ENCODE measurements at regions not wholly inside any gene's neighbourhood (a gene's known extent, or its start where the extent isn't known, plus 50 kb on each side); places are given as distances from the start of the nearest gene placed in this dataset.
"Not testable (repeated sequence)": the region's sequence is repeated elsewhere in the genome, so short reads cannot be mapped to it uniquely, and the experiment has no call there.

DNA sequence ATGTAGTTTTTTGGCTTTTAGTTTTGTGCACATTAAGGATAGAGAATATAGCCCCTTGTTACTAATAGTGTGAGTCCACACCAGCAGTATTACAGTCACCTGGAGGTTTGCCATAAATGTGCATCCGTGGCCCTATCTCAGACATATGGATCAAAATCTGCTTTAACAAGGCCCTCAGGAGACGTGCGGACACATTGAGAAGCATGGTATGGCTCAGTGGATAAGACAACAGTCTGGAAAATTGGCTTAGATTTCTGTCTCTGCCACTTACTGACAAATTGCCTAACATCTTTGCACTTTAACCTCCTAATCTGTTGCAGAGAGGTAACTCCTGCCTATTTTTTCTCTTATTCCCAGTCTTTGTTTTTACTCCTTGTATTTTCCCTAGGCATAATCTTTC, 307.2 kb upstream of the DLGAP1 start:
- TF ChIP-seq EP300 (IDR thresholded peaks at IDR 0.05), result no peak
- TF ChIP-seq, protein P1, sequence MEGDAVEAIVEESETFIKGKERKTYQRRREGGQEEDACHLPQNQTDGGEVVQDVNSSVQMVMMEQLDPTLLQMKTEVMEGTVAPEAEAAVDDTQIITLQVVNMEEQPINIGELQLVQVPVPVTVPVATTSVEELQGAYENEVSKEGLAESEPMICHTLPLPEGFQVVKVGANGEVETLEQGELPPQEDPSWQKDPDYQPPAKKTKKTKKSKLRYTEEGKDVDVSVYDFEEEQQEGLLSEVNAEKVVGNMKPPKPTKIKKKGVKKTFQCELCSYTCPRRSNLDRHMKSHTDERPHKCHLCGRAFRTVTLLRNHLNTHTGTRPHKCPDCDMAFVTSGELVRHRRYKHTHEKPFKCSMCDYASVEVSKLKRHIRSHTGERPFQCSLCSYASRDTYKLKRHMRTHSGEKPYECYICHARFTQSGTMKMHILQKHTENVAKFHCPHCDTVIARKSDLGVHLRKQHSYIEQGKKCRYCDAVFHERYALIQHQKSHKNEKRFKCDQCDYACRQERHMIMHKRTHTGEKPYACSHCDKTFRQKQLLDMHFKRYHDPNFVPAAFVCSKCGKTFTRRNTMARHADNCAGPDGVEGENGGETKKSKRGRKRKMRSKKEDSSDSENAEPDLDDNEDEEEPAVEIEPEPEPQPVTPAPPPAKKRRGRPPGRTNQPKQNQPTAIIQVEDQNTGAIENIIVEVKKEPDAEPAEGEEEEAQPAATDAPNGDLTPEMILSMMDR (IDR thresholded peaks at IDR 0.05), result no peak
- no peak for TF ChIP-seq POLR2A (IDR thresholded peaks at IDR 0.05)
- Histone ChIP-seq H3K4me3 (no peak overlapping the region), H3K9me3 (no peaks in the 10 kb centered on the region), H3K27ac (no peak overlapping the region), H3K4me1 (no peaks in the 10 kb centered on the region), H3K36me3 (no peaks in the 10 kb centered on the region), H3K27me3 (no peaks in the 10 kb centered on the region)
- 66 to 69% methylated on average over 3 of the region's 3 CpGs for WGBS, 2 donors
- DNase-seq (ENCODE audit: low spot score in 2 of 2), result no peak

DNA sequence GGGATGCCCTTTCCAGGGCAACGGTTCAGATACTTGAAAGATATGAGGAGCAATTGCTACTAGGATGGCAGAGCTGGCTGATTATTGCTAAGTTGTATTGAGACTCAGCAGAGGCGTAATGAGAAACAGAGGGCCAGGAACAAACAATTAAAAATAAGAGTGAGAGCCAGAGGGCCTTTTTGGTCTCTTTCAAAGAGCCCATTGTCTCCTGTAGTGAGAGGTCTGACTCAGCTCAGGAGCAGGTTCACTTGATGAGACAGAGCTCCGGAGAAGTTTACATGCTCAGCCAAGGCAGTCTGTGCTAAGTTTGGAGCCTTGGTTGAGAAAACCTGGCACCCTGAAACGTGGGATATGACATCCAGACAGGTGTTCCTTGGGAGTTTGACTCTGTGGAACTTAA, 303.9 kb upstream of the DLGAP1 start:
- 26 to 29% methylated on average over 3 to 4 of the region's 4 CpGs for WGBS, 2 donors
- H3K36me3 ChIP-seq, result no peaks in the 10 kb centered on the region
- no peak overlapping the region for H3K27ac ChIP-seq
- TF ChIP-seq, protein P1 (IDR thresholded peaks at IDR 0.05), result no peak
- no peak for TF ChIP-seq POLR2A (IDR thresholded peaks at IDR 0.05)
- TF ChIP-seq EP300 (IDR thresholded peaks at IDR 0.05), result no peak
- H3K4me1 ChIP-seq, result no peaks in the 10 kb centered on the region
- H3K9me3 ChIP-seq, result no peaks in the 10 kb centered on the region
- DNase-seq (ENCODE audit: low spot score in 2 of 2), result no peak
- H3K27me3 ChIP-seq, result no peaks in the 10 kb centered on the region
- H3K4me3 ChIP-seq, result no peak overlapping the region

- H3K9me3 ChIP-seq, result peaks cover 0 to 7% (median 0%) of the 10 kb centered on the region in 4 donors
- no peak overlapping the region for H3K27ac ChIP-seq
- H3K36me3 ChIP-seq, result no peaks in the 10 kb centered on the region
- 71 to 74% methylated on average over 4 of the region's 4 CpGs for WGBS, 2 donors
- no peak for DNase-seq (ENCODE audit: low spot score in 2 of 2)
- H3K27me3 ChIP-seq, result no peaks in the 10 kb centered on the region
- H3K4me1 ChIP-seq, result no peaks in the 10 kb centered on the region
- no peak overlapping the region for H3K4me3 ChIP-seq
- no peak for TF ChIP-seq POLR2A (IDR thresholded peaks at IDR 0.05)
- TF ChIP-seq EP300 (IDR thresholded peaks at IDR 0.05), result no peak
- TF ChIP-seq, protein P1 (IDR thresholded peaks at IDR 0.05), result no peak
Observed at GRCh38 chr18:4755848-4756247, 300.7 kb upstream of the DLGAP1 start.

GRCh38 chr18:4753151-4753550, 298.0 kb upstream of the DLGAP1 start:
- not testable (repeated sequence) for H3K4me3 ChIP-seq; H3K27me3 ChIP-seq; H3K9me3 ChIP-seq; H3K4me1 ChIP-seq; H3K27ac ChIP-seq; H3K36me3 ChIP-seq; DNase-seq (ENCODE audit: low spot score in 2 of 2)
- WGBS, 2 donors, result 71 to 72% methylated on average over 6 of the region's 6 CpGs

GRCh38 chr18:4751523-4751922, 296.4 kb upstream of the DLGAP1 start:
- H3K4me3 ChIP-seq, result no peak overlapping the region
- no peaks in the 10 kb centered on the region for H3K4me1 ChIP-seq
- H3K36me3 ChIP-seq, result no peaks in the 10 kb centered on the region
- no peak for TF ChIP-seq POLR2A (IDR thresholded peaks at IDR 0.05)
- TF ChIP-seq, protein P1 (IDR thresholded peaks at IDR 0.05), result no peak
- no peak for TF ChIP-seq EP300 (IDR thresholded peaks at IDR 0.05)
- DNase-seq (ENCODE audit: low spot score in 2 of 2), result no peak
- H3K27me3 ChIP-seq, result no peaks in the 10 kb centered on the region
- peaks cover 0 to 7% (median 0%) of the 10 kb centered on the region in 4 donors for H3K9me3 ChIP-seq
- H3K27ac ChIP-seq, result no peak overlapping the region
- 86 to 89% methylated on average over 3 of the region's 3 CpGs for WGBS, 2 donors
